ENCODE measurements at regions not wholly inside any gene's neighbourhood (a gene's known extent, or its start where the extent isn't known, plus 50 kb on each side); places are given as distances from the start of the nearest gene placed in this dataset.

DNA sequence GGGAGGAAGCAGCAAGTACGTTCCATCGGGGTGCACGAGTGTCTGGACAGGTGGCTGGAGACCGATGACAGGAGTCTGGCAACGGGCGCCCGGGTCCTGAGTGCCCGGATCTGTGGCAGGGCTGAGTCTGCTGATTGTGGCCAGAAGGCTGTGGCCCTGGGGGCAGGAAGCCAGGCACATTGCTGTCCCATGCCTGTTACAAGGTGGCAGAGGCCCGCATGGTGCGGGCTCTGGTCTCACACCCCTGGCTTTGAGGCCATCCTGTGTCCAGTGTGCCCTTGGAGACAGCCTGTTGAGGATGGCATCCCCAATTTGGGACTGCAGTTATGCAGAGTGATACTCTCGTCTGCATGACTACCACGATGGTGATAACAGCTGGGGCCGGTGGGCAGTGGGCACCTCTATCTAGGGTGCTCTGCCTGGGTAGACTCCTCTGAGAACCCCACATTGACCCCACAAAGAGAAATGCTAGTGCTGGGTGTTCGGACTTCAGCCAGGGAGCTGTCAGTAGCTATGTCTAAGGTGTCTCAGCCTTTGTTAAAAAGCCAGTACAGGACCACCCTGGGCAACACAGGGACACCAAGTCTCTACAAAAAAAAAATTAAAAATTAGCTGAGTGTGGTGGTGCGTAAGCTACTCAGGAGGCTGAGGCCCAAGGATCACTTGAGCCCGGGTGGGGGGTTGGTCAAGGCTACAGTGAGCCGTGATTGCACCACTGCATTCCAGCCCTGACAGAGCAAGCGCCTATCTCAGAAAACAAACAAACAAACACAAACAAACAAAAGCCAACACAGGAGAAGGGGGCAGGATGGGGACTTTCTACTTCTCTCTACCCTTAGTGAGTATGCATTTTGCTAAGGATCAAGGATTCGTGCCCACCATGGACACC lies 88.3 kb downstream of the RHOB start:
- TF ChIP-seq, protein P1, sequence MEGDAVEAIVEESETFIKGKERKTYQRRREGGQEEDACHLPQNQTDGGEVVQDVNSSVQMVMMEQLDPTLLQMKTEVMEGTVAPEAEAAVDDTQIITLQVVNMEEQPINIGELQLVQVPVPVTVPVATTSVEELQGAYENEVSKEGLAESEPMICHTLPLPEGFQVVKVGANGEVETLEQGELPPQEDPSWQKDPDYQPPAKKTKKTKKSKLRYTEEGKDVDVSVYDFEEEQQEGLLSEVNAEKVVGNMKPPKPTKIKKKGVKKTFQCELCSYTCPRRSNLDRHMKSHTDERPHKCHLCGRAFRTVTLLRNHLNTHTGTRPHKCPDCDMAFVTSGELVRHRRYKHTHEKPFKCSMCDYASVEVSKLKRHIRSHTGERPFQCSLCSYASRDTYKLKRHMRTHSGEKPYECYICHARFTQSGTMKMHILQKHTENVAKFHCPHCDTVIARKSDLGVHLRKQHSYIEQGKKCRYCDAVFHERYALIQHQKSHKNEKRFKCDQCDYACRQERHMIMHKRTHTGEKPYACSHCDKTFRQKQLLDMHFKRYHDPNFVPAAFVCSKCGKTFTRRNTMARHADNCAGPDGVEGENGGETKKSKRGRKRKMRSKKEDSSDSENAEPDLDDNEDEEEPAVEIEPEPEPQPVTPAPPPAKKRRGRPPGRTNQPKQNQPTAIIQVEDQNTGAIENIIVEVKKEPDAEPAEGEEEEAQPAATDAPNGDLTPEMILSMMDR (conservative IDR thresholded peaks at IDR 0.05; ENCODE audit: low read length), result no peak
- H3K4me3 ChIP-seq (ENCODE audit: low read length), result no peak overlapping the region
- no peak for DNase-seq (ENCODE audit: low read depth)

DNA sequence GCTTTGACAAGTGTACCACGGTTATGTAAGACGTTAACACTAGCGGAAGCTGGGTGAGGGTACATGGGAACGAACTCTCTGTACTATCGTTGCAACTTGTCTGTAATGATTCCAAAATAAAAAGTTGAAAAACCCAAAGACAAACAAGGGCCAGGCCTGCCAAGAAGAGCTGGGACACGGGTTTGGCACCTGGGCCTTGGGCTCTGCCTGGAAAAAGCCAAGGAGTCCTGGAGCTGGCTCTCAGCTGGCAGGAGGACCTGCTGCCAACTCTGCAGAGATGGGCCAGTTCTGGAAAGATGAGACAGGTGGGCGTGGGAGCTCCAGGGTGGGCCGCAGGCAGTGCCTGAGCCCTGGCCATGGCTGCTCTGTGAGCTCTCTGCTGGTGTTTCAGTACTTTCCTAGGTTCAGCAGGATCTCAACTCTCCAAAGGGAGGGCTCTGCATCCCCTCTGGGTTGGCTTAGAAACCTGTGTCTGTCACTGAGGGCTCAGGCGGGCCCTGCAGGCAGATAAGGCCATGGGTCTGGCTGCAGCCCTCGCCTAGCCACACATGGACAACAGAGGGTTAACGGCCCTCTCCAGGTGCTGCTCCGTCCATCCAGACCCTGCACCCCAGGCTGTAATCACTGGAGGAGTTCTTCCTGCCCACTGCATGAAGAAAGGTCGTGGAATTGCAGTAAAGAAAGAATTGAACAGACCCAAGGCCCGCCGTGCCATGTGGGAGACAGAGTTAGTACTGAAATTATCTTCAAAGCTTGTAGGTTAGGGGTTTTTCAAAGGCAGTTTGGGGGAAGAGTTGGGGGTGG lies 89.9 kb downstream of the RHOB start:
- TF ChIP-seq, protein P1 (conservative IDR thresholded peaks at IDR 0.05; ENCODE audit: low read length), result no peak
- no peak for DNase-seq (ENCODE audit: low read depth)
- H3K4me3 ChIP-seq (ENCODE audit: low read length), result no peak overlapping the region

DNA sequence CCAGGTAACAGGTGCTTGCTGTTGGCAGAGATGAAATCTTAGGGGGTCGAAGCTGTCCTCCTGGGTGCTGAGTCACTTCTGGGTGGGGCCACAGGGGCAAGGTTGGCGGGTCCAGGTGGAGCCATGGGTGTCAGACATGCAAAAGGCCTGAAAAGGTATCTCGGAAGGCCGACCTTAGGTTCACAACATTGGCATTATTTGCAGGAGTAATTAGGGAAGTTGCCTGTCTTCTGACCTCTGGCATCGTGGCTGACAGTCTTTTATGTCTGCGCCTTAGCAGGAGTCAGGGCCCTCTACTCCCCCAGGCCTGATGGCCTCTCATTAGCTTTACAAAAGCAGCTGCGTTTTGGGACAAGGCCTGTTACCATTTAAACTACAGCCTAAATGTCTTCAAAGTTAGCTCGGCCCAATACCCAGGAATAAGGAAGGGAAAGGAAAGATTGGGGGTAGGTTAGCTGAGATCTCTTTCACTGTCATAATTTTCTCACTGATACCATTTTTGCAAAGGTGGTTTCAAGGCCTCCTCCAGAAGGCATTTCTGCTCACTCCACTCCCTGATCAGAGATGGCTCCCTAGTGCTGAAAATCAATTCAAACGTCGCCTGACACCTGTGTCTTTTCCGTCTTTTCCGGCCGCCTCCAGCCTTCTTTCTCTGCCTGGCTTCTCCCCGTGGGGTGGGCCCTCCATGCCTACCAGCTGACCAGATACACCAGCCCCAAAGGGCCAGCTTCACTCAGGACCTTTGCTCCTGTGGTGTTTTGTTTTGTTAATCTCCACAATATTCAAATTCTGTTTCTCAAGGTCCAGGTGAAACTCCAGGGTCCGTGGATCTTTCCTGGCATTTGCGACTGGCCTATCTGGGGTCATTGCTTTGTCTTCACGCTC lies 90.8 kb downstream of the RHOB start:
- DNase-seq (ENCODE audit: low read depth), result no peak
- TF ChIP-seq, protein P1 (conservative IDR thresholded peaks at IDR 0.05; ENCODE audit: low read length), result no peak
- no peak overlapping the region for H3K4me3 ChIP-seq (ENCODE audit: low read length)

DNA sequence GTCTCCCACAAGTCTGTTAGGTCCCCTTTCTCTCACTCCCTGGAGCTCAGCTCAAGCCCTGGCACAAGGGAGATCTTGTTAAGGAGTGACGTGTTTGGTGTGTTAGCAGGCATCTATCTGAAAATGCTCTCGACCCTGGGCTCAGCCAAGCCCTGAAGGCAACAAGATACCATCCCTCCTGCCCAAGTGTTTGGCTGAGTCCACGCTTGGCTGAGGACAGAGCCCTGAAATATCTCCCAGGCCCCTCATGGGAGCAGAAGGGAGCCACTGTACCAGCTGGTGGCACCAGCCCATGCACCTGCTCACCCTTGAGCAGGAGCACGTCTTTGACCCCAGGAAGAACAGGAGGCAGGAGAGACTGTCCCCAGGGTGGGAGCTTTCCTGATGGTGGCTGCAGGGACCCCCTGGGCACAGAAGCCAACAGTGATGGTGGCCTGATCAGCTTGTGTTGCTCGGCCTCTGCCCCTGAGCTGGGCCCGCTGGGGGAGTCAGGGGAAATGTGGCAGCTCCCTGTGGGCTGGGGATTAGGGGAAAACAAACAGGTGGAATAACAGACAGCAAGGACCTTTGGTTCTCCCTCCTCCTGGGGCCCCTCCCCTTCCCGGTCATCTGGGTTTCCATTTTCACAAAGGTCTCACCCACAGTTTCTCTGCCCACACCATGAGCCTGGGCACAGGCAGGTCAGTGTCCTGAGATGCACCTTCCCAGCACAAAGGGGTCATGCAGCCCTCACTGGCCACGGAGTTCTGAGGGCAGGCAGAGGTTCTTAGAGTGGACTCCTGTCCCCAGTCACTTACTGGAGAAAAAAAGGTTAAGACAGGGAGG lies 91.6 kb downstream of the RHOB start:
- no peak overlapping the region for H3K4me3 ChIP-seq (ENCODE audit: low read length)
- DNase-seq (ENCODE audit: low read depth), result no peak
- TF ChIP-seq, protein P1 (conservative IDR thresholded peaks at IDR 0.05; ENCODE audit: low read length), result no peak

DNA sequence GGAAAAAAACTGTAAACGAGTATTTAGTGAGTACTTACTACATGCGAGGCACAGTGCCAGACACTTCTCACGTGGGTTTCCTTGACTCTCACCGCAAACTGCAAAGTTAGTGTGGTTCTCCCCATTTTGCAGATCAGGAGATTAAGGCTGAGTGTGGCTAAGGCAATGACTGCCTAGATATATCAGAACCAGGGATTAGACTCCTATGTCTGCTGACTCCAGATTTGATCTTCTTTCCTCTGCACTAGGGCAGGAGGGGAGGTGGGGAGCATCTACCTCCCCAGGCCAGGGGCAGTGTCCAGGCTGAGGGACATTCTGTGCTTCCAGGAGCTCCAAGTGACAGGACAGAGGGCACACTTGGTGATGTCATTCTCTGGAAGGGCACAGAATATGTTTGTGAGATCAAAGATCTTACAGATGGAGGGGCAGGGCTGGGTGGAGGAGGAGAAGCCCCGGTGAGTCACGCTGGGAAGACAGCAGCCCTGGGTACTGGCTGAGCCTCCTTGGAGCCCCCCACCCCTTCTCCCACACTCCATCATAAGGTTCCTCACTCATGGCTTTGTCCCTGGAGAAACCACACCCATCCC lies 92.4 kb downstream of the RHOB start:
- H3K4me3 ChIP-seq (ENCODE audit: low read length), result no peak overlapping the region
- DNase-seq (ENCODE audit: low read depth), result no peak
- TF ChIP-seq, protein P1 (conservative IDR thresholded peaks at IDR 0.05; ENCODE audit: low read length), result no peak

Data from AG10803 (cell line).